NCI-H748 (cell line): ENCODE measurements at regions not wholly inside any gene's neighbourhood (a gene's known extent, or its start where the extent isn't known, plus 50 kb on each side); places are given as distances from the start of the nearest gene placed in this dataset.
A peak's percentile ranks its signal among the peaks of the same experiment; 100 is the strongest.
"Not testable (repeated sequence)": the region's sequence is repeated elsewhere in the genome, so short reads cannot be mapped to it uniquely, and the experiment has no call there.

ENCODE experiments used
- DNase-seq: peaks from one replicate; lab custom pipeline; 2025; ENCODE audit not compliant: unreplicated experiment; lab: John Stamatoyannopoulos, UW

DNA sequence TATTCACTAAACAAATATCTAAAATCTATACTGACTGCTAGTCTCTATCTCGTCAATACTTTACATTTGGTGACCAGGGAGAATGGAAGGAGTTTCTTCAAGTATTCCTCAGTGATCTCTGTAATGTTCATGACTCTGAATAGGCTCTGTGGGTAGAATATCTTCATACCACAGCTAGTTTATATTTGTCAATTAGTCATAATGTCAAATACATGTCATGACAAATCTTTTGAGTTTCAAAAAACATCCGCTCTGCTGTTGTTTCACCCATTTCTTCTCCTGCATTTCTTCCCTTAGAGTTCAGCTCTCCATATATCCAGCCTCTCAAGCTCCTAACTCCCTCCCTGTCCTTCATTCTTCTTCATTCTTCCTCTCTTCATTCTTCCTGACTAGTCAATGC, 206.5 kb upstream of the FANCL start:
- no peak for DNase-seq

- DNase-seq, result no peak
Measured at GRCh38 chr2:58441643-58442042, 200.5 kb upstream of the FANCL start.

GRCh38 chr2:58436872-58437271, 195.7 kb upstream of the FANCL start:
- DNase-seq, result no peak

DNA sequence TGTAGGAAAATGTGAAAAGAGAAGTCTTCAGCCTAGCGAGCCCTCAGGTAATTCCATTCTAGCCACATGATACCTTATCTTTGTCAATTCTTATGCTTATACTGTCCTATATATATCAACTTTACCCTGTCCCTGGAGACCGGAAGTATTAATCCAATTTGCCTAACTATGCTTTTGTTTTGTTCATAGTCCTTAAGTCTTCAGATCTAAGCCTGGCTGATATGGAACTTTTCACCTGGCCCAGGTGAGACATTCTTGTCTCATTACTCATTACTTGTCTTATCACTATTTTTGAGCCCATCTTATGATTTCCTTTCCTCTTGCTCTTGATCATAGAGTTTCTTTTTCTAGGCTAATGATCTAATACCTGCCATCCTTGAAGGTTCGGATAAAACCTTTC, 194.1 kb upstream of the FANCL start:
- no peak for DNase-seq

GRCh38 chr2:58434692-58435091, 193.6 kb upstream of the FANCL start:
- no peak for DNase-seq

DNA sequence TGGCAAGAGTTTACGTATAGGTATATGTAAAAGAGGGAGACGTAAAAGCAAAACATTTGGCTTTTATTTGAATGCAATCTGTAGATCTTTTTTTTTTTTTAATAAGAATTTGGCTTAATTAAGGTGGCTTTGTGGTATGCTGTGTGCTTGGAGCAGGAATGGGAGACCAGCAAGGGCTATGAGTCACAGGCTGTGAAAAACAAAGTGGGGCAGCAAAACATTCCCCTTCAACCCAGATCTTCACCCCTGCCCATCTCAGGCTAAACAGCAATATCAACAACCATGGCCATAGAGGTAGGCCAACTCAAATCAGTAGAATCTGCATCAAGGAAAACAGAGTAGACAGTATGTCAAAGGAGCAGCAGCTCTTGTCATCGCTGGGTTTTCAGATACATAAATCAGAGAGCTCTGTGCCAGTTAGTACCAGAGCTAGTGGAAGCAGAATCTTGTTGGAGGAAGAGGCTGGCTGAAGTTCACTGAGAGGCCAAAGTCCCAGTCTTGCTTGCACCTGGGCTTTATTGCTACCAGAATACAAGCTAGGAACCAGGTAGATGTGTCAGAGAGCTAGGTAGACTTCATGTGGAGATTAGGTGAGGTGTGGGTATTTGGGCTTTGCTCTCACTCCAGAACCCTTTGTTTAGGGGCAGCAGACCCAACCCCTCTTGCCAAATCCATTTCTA, 191.5 kb upstream of the FANCL start:
- DNase-seq, result no peak

- peak; percentile 34 for DNase-seq
Measured at GRCh38 chr2:58429014-58429875, 188.1 kb upstream of the FANCL start.

DNA sequence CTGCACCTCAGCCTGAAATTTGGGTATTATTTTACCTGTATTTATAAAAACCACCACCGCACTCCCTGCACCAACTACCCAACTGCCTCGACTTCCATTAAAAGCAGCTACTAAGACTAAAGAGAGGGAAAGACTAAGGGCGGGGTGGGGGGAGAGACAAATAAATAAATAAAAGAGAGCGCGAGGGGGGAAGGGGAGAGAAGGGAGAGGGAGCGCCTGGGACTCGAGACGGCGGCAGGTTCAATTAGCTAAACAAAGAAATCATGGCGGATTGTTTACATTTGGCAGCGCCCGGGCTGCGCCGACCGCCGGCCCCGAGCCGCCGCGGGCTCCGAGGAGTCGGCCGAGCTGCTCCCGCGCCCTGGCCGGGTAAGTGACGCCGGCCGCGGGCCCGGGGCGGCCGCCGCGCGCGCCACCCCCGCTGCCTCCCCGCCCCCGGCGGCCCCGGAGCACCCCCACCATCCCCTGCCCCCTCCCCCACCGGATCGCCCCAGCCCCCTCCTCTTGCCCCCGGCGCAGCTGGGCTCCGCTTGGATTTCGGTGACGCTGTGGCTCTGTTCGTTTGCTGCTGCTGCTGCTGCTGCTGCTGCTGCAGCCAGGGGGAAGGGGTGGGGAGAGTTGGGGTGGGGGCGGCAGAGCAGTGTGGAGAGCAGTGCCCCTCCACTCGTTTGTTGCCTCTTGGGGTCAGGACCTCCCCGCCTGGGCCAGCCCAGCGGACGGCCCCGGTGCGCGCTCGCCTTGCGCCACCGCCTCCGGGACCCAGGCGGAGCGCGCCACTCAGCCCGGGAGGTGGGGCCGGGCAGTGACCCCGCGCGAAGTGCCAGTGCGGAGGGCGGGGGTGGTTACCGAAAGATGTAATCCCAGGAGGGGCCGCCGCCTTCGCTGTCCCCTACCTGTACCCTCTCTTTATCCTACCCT, 187.2 kb upstream of the FANCL start:
- DNase-seq, result peak; percentile 77

DNA sequence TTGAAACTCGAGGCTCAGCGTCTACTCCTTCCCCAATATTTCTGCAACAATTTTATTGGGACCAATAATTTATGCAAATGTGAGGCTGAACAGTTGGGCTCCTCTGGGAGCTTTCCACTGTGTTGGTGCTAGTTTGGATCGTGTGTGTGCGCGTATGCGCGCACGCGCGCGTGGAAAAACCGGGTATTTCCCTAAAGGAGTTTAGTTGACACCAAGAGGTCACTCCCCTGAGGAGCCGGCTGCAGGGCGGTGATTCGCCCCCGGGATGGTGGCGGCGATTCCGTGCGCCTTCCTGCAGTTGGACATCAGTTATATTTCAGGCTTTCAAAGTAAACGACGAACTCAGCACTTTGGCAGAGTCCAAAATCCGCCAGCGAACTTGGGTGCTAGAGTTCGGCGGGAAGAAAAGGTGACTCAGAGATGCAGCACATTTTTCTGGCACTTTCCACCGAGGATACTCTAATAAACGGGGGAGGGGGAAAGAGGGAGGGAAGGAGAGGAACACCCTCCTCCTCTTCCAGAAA, 186.5 kb upstream of the FANCL start:
- DNase-seq, result peak; percentile 67

DNA sequence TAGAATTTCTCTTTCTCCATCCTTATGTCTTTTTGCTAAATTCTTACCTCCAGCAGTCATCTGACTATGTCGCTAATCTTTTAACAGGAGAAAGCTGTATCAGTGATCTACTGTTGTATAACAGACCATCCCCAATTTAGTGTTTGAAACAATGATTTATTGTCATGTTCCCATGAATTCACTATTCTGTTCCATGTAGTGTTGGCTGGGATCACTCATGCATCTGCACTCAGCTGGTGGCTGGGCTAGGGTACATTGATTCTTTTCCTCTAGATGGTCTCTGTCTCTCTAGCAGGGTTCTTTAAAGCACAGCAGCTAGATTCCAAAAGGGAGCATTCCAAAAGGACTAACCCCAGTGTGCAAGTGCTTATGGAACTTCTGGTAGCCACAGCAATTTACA, 184.2 kb upstream of the FANCL start:
- DNase-seq, result no peak

DNA sequence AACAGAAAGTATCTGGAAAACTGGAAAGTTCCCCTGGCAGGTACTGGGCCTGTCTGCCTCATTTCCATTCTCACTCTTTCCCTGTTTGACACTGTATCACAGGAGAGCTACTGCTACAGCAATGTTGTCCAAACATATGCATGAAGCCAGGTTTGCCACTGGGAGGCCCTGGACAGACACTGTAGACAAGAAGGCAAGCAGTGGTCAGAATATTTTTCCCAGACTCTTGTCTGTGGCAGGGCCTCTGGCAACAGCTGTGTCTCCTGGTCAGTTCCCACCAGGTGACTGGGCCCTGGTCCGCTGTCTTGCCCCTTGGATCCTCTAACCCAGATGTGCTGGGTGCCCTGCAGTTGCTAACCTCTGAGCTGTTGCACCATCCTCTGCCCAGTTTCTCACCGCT, 178.9 kb upstream of the FANCL start:
- DNase-seq, result no peak

GRCh38 chr2:58416696-58417095, 175.6 kb upstream of the FANCL start:
- DNase-seq, result no peak

DNA sequence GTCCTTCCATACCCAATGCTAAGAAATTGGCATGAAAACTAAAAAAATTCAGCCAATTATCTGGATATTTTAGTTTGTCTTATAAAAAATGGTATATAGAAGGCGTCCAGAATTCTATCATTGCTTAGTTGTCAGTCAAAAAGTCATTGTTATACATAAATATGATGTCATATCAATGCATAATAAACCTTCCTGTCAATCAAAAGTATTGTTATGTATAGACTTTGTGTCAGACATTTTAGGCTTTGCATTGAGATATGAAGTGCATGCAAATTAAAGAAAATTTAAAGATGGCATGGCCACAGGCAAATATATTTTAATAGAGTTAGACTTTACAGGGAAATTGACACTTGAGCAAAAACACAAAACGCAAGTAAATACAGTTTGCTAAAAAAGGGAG, 173.4 kb upstream of the FANCL start:
- no peak for DNase-seq

DNA sequence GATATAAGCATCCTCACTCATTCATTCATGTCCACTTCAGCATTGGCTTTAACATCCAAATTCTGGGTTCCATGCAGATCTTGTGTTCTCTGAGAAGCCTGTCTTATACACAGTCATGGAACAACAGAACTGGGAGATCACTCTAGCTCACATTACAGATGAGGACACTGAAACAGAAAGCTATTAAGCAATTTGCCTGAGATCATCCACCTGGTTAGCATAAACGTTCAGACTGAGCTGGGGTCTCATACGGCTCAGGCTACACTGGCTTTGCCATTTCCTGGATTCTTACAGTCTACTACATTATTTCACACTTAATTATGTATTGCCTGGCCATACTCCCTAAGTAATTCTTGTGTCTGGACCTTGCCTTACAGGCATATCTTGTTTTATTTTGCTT, 169.4 kb upstream of the FANCL start:
- no peak for DNase-seq

- no peak for DNase-seq
Measured at GRCh38 chr2:58407487-58407886, 166.4 kb upstream of the FANCL start.

GRCh38 chr2:58405341-58405740, 164.2 kb upstream of the FANCL start:
- no peak for DNase-seq

- no peak for DNase-seq
Measured at GRCh38 chr2:58401936-58402335, 160.8 kb upstream of the FANCL start.

GRCh38 chr2:58398406-58398805, 157.3 kb upstream of the FANCL start:
- DNase-seq, result no peak

- DNase-seq, result no peak
Measured at GRCh38 chr2:58387701-58388100, 146.6 kb upstream of the FANCL start.

DNA sequence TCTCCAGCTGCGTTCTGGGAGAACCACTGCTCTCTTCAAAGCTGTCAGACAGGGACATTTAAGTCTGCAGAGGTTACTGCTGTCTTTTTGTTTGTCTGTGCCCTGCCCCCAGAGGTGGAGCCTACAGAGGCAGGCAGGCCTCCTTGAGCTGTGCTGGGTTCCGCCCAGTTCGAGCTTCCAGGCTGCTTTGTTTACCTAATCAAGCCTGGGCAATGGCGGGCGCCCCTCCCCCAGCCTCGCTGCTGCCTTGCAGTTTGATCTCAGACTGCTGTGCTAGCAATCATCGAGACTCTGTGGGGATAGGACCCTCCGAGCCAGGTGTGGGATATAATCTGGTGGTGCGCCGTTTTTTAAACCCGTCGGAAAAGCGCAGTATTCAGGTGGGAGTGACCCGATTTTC, 145.8 kb upstream of the FANCL start:
- DNase-seq, result not testable (repeated sequence)

DNA sequence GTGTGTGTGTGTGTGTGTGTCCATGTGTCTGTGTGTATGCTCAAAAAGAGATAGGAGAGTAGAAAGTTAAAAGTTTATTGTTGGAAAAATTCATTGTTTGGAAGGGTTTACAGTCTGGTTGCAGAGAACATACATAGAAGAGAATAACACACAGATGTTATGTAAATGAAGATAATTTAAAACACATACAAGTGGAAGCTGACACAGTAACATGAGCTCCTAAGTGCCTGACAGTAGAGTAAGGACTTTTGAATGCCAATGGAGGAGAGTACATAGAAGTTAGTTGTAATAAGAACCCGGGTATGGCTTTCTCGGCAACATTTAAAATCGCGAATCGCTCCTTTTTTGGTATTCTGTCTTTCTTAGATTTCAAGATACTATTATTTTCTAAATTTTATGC, 137.0 kb upstream of the FANCL start:
- DNase-seq, result no peak
